Activated naive CD4-positive, alpha-beta T cell (primary cell): ENCODE measurements at regions not wholly inside any gene's neighbourhood (a gene's known extent, or its start where the extent isn't known, plus 50 kb on each side); places are given as distances from the start of the nearest gene placed in this dataset.
"Not testable (repeated sequence)": the region's sequence is repeated elsewhere in the genome, so short reads cannot be mapped to it uniquely, and the experiment has no call there.

Source experiments
- DNase-seq, 4 experiments: peaks; one replicate each; lab custom pipeline; 2025; lab: John Stamatoyannopoulos, UW

GRCh38 chr9:31326883-31327282 is 1057.6 kb upstream of the ACO1 start:
- not testable (repeated sequence) for DNase-seq

GRCh38 chr9:31334837-31335528 is 1049.5 kb upstream of the ACO1 start:
- DNase-seq = no peak

- DNase-seq = no peak
Observed at GRCh38 chr9:31335529-31336234, 1048.8 kb upstream of the ACO1 start.

DNA sequence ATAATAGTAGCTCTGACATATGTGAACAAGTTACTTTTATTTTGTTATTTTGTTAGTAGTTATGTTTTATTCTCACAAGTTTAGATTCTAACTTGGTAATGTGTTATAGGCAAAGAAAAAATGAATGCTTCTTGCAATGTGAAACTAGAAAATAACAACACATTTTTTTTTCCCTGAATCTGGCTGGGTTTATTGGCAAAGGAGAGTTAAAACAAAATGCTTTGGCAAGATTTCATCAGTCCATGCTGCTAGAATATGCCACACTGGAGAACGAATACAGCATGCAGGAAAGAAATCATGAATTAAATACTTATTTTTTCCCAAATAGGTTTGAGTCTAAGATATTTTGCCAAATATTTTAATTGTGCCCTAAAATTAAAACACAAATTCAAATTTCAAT is 1048.1 kb upstream of the ACO1 start:
- no peak for DNase-seq

DNA sequence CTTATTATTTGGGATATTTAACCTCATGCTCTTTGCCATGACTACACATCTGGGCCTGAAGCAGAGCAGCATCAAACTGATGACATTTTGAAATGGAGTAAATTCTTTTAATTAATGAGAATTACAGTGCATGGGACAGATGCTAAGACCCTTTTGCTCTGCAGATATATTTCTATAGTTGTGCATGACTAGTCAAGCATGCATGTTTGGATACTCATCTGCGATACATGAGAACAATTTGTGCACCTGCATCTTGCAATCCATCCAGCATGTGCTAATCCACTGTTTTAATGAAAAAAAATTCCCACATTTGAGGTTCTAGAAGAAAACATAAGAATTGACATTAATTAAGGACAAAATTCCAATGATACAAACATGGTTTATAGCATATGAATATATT is 1047.6 kb upstream of the ACO1 start:
- DNase-seq = no peak

GRCh38 chr9:31347082-31347617 is 1037.3 kb upstream of the ACO1 start:
- no peak for DNase-seq

- DNase-seq = no peak
Observed at GRCh38 chr9:31355159-31355882, 1029.1 kb upstream of the ACO1 start.

- no peak for DNase-seq
Observed at GRCh38 chr9:31355965-31356364, 1028.5 kb upstream of the ACO1 start.

- DNase-seq = no peak
Observed at GRCh38 chr9:31359071-31359470, 1025.4 kb upstream of the ACO1 start.

GRCh38 chr9:31364171-31364570 is 1020.3 kb upstream of the ACO1 start:
- DNase-seq = no peak

- no peak for DNase-seq
Observed at GRCh38 chr9:31372799-31373587, 1011.5 kb upstream of the ACO1 start.

GRCh38 chr9:31377358-31377757 is 1007.1 kb upstream of the ACO1 start:
- DNase-seq = no peak

GRCh38 chr9:31388660-31389059 is 995.8 kb upstream of the ACO1 start:
- DNase-seq = no peak

DNA sequence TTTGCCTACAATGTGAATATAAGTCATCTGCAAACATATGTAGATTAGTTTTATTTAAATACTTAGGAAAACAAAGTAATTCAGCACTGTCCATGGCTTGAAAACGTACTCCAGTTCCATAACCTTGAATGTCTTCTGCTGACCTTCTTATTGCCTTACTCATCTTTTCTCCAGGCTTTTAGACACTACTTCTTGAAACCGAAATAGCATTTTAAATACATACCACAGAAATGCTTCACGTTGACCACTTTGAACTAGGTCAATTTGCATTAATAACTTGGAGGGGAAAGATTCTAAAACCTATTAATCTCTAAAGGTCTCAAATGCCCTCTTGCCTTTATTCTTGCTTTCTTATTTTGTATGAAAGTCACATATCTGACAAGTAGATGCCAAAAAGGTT is 995.4 kb upstream of the ACO1 start:
- DNase-seq = no peak

DNA sequence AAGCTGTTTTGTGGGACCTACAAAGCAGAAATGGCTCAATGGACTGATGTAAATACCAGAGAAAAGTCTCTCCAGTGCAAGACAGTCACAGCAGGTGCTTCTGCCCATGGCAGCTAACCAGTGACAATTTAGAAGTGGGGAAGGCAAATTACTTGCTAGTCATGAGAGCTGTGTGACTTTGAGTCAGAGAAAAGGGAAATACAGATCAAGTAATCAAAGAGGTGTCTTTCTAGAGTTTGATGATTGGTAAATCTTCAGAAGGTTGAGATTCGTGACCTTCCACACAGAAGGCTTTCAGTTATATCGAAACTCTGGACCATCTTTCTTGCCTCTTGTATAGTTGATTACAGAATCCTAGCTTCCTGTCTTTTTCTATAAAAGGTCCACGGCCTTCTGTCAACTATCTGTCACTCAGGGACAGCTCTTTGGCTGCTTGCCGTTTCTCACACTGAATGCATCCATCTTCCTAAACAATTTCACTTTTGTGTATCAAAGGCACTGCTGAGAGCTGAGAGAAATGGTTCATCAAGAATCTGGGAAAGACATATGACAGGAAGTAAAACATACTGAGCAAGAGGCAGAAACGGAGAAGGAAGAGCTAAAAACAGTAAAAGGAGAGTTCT is 993.9 kb upstream of the ACO1 start:
- no peak for DNase-seq

GRCh38 chr9:31393240-31393639 is 991.2 kb upstream of the ACO1 start:
- DNase-seq = no peak

GRCh38 chr9:31394015-31394473 is 990.4 kb upstream of the ACO1 start:
- DNase-seq = no peak

DNA sequence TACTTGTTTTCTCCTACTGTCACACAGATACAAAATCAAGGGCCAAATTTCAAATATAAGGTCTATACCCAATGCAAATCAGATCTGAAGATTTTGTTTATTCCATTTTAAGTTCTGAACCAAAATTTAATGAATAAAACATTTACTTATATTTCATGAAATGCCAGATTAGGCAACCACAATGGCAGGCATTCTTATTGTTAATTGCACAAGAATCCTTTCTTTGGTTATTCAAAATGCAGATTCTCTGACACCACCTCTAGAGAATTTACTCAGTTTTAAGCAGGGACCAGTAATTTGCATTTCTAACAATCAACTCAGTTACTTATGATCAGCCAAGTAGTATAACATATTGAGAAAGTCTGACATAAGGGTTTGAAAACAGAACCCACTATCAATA is 972.4 kb upstream of the ACO1 start:
- DNase-seq = no peak

DNA sequence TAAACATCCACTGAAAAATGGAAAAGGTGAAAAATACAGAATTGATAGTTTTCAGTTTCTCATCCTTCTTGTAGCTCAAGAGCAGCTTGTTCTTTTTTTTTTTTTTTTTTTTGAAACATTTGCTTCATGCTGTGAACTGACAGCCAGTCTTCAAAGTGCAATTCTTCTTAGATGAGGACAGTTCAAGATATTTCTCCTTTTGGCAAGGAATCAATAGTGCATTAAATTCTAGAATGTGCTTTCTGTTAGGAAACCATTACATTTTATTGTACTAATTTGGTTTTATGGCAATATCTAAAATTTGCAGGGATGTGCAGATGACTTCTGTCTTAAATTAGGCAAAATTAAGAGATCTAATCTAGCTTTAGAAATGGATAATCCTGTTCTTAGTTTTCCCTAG is 969.3 kb upstream of the ACO1 start:
- DNase-seq = no peak

- DNase-seq = no peak
Observed at GRCh38 chr9:31418419-31418818, 966.0 kb upstream of the ACO1 start.
